Right renal pelvis (tissue), 4 donors: ENCODE measurements at regions not wholly inside any gene's neighbourhood (a gene's known extent, or its start where the extent isn't known, plus 50 kb on each side); places are given as distances from the start of the nearest gene placed in this dataset.
"Not testable (repeated sequence)": the region's sequence is repeated elsewhere in the genome, so short reads cannot be mapped to it uniquely, and the experiment has no call there.

Source experiments
- DNase-seq, 4 donors: peaks; one replicate each; pipeline ENCODE4 v3.0.0-alpha.2; 2013; ENCODE audit warnings: low read depth in 4 of 4, low spot score in 3 of 4, missing footprints in 1 of 4

DNA sequence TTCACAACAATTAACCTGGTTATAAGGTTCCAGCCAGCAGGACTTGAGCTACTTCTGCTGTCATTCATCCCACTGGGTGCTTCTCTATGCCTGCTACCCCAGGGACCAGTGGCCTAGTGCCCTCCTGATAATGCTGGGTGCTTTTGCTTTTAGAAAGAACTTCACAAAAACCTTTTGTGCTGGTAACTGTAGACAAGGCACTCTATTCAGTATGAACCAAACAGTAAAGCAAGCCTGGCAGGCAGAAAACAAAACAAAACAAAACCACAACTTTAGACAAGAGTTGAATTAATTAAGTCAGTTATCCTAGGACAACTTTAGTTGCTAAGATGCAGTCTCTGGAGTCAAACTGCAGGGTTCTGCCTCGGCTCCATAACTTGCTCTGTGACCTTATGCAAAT lies 61.9 kb upstream of the ADGRL2 start:
- DNase-seq = no peak

DNA sequence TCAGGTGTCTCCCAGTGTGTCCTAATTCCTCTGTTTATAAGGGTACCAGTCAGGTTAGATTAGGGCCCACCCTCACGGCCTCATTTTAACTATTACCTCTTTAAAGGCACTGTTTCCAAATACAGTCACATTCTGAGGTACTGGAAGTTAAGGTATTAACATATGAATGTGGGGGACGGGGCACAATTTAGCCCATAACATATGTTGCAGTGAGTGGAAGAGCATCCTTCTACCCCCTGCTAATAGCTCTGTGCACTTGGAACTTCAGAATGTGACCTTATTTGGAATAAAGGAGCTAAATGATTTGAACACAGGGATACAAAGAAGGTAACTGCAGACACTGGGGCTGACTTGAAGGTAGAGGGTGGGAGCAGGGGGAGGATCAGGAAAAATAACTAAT lies 67.3 kb upstream of the ADGRL2 start:
- DNase-seq = no peak

DNA sequence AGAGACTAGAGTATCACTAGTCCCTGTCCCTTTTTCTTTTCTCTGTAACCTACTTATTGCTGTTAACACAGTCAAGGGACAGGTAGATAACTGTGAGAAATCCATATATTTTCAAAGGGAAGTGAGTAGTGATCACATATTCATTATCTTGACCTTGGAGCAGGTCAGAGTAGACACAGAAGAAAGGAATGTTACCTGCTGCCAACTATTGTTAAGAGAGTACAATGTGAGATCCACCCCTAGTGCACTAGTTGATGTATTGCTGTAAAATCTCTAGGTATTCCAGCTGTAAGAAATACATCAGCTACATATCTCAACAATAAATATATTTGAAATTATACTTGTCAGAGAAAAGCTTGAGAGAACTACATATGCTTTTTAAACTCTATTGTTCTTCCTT lies 68.7 kb upstream of the ADGRL2 start:
- no peak for DNase-seq

DNA sequence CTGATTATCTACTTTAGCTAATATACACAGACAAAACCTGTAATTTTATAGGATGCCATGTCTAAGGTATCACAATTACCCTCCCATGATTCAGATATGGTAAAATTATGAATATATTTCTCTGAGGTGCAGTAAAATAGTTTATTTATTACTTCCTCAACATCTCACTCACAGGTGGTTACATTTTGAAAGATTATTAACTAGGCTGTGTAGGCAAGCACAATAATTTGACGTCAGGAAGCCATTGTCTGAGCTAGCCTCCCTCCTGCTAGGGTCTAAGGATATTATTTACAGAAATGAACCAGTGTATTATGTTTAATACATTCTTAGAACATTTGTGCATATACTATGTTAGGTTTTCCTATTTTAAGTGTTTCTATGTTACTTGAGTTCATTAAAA lies 69.9 kb upstream of the ADGRL2 start:
- DNase-seq = no peak

DNA sequence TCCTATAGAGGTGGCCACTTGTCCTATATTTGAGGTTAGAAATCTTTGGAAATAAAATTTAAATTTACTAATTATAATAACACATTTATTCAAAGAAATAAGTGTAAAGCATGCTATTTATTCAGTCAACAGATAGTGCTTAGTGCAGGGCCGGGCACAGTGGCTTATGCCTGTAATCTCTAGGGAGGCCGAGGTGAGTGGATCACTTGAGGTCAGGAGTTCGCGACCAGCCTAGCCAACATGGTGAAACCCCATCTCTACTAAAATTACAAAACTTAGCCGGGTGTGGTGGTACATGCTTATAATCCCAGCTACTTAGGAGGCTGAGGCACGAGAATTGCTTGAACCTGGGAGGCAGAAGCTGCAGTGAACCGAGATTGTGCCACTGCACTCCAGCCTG lies 70.4 kb upstream of the ADGRL2 start:
- not testable (repeated sequence) for DNase-seq

DNA sequence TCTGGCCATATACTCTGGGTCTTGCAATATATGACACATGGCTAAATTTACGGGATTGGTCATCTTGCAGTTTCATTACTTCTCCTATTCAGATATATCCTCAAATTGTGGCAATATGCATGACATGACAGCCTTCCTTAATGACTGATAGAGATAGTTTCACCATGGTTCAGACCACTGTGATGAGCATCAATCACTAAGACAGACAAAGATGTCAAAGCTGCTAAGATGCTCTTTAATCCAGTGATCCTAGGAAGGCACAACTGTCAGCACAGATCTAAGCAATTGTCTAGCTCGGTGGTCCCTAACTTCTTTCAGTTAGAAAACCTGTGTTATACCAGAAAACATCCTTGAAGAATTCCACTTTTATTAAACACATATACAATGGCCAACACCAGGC lies 70.9 kb upstream of the ADGRL2 start:
- DNase-seq = no peak

DNA sequence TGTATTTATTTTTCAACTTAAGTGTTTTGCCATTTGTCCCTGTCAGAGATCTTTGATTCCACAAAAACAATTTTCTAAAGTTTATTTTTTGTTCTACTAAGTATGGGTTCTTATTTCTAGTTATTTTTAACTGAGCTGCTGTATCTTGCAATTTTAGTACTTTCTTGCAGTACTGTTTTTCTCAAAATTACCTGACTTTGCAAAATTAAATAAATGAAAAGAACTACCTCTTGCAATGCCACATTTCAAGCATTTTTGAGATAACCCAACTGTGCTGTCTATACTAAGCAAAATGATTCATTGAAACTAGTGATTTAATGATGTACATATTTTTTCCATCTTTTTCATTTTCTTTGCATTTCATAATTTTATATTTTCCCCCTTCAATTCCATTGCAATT lies 71.5 kb upstream of the ADGRL2 start:
- no peak for DNase-seq

DNA sequence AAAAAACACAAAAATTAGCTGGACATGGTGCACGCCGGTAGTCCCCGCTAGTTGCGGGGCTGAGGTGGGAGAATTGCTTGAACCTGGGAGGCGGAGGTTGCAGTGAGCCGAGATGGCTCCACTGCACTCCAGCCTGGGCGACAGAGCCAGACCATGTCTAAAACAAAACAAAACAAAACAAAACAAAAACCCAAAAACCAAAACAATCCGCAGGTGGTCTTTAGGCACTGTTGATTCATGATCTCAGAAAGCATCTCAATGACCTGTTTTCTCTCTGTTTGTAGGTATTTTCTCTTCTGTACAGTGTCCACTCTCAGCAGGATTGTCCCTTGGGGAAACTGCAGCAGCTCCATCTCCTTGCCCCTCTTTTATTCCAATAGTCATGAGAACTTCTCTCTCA lies 74.9 kb upstream of the ADGRL2 start:
- DNase-seq = no peak

DNA sequence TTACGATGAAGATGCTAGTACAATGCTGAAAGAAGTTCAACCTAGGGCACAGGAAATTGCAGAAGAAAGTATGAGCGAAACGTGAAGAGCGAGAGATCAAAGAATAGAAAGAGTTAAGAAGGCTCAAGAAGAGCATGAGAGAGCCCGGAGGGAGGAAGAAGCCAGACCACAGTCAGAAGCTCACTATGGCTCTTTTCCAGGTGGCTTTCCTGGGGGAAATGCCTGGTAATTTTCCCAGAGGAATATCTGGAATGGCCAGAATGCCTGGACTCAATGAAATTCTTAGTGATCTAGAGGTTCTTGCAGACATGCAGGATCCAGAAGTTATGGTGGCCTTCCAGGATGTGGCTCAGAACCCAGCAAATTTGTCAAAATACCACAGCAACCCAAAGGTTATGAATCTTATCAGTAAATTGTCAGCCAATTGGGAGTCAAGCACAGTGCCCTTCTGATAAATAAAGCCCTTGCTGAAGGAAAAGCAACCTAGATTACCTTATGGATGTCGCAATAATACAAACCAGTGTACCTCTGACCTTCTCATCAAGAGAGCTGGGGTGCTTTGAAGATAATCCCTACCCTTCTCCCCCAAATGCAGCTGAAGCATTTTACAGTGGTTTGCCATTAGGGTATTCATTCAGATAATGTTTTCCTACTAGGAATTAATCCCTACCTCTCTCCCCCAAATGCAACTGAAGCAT lies 78.0 kb upstream of the ADGRL2 start:
- not testable (repeated sequence) for DNase-seq

DNA sequence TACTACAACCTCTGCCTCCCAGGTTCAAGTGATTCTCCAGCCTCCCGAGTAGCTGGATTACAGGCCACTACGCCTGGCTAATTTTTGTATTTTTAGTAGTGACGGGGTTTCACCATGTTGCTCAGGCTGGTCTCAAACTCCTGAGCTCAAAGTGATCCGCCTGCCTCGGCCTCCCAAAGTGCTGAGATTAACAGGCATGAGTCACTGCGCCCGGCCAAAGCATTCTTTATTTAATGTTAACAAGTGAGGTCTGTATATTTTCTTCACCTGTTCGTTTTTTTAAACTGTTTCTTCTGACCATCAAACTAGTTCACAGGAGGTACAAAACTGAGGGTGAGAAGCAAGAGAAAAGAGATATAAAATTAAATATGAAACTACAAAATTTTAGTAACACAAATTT lies 80.5 kb upstream of the ADGRL2 start:
- not testable (repeated sequence) for DNase-seq

DNA sequence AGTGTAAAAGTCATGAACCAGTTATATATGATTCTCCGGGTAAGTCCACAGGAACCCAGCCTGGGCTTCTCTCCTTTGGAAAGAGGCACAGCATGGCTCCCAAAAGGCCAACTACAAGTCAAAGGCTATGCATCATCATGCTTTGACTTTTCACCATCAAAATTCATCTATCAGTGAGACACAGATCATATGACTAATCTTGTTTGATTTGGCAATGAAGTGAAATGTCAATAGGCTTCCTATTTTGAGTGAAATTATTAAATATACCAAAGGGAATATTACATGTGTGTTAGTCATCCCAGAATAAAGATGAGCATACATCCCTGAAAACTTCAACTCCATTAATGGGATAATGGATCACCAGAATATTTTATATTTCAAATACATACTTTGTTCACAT lies 83.5 kb upstream of the ADGRL2 start:
- no peak for DNase-seq

DNA sequence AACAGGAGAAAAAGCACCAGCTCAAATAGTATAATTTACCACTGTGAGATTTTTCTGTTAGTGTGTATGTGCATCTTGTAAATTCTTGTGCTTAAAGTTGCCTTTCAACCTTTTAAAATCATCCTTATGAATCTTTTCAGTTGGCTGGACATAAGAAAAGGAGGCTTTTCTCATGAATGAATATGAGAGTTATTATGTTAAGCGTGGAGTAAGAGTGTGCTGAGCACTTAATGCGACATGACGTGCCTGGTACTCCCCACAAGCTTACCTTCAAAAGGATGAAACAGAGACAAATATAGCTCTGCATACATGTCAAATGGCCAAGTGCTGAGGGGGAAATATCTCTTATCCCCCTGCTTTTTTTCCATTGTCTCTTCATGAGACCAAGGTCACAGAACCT lies 85.3 kb upstream of the ADGRL2 start:
- no peak for DNase-seq

DNA sequence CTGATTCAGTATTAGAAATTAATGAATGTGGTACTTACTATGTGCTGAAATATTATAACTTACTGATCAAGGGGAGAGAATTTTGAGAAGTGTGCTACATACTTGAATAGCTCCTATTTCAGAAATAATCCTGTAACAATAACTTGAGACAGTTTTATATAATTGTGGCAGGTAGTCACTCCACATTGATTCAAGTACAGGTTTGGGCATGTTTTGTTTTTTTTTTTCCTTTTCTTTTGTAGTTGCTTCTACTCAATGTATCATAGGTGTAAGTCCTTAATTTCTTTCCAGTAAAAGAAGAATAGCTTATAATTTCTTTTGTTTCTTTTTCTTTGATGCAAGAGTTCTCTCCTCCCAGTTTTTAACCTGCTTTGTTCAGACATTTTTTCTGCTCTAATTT lies 86.1 kb upstream of the ADGRL2 start:
- no peak for DNase-seq

DNA sequence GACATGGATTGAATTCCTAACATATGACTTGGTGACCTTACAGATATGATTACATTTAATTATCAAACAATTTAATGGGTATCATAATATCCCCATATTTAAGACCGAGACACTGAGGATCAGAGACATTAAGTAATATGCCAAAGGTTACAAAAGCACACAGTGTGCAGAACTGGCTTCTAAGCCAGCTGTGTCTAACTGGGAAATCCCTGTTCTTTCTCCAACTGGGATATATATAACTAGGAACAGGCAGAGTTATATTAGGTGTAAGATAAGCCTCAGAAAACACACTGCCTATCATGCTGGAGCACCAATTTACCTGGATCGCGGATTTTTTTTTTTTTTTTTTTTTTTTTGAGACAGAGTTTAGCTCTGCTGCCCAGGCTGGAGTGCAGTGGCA lies 88.3 kb upstream of the ADGRL2 start:
- no peak for DNase-seq

DNA sequence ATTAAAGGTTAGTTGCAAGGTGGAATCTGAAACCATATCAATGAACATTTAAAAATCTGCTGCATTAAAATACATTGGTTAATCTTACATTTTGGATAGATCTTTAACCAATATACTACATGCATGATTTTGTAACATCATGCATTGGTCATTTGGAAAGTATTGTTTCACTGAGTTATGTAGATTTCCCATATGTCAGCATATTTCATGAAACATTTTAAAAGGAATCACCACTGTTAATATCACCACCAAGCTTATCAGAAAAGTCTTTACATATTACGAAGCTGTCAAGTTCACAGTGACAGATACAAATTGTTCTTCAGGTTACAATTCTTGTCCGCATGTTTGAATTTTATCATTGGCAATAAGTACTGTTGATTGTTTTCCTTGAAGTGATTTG lies 89.9 kb upstream of the ADGRL2 start:
- DNase-seq = no peak

DNA sequence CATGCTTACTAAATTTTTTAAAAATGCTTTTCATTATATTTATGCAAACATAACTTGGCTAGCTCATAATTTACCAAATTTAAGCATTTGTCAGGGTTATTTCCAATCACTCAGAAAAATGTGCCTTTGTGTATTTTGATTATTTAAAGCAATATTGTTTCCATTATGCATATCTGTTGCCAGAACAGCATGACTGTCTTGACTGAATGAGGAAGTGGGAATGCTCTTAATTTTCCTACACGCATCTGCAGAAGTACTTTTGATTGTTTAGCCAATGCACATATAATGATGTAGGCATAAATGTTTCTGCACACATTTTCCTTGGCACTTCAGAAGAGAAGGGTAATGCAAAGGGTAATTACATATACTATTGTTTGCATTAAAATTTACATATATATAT lies 92.5 kb upstream of the ADGRL2 start:
- DNase-seq = no peak

DNA sequence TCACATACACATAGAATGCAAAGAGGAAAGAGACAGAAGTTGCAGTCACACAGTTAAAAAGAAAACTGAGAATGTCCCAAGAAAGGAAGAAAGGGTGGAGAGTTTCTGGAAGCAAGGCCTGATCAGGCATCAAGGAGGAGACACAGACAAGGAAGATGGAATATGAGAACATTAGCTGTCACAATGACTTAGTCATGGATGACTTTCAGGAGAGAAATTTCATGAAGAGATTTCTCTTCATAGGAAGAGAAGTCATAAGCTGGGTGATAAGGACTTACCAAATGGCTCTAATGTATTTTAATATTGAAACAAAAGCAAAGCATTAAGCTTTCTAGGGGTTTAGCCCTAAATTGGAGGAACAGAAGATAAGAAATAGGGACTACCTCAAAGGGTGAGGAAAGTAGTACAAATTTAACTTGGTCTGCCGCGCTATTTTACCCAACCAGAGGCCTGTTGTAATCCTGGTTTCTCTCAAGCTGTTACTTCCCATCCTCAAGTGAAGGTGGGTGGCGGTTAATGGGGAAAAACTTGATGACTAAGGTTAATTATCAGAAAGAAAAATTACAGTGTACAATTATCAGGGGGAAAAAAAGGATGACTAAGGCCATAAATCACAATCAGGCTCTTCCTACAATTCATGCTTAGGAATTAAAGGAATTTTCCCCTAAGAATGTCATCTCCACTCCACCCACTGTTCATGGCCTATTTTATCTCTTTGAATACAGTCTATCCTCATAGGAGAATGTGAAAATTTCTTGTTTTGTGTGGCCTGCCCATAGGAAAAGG lies 93.9 kb upstream of the ADGRL2 start:
- DNase-seq = no peak

DNA sequence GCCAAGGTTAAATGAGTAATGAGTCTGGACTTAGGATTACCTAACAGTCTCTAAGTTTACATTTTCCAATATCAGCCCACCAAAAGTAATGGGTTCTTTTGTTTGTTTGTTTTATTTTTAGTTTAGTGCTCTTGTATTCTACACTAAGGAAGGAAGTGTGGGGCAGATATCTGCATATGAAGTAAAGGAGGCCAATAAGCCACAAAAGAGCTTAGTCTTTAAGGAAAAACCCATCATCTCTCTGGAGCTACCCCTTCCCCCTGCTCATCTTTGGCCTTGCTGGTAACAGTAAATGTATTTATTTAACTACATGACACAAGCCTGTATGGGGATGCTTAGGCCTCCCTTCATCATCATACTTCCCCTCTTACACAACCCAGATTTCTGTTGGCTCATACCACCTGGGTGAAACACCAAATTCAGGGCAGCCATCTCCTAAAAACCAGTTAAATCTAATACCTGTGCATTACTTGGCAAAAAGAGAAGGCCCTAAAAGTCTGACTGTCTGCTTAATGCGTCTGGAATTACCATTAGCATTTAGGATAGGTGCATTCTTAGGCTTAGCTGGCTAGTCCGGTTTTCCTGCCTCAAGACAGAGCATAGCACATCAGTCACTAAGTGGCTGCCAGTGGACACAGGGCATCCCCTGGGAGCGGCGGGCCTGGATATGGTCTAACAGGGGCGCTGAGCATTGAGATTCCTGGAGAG lies 96.8 kb upstream of the ADGRL2 start:
- DNase-seq = no peak

DNA sequence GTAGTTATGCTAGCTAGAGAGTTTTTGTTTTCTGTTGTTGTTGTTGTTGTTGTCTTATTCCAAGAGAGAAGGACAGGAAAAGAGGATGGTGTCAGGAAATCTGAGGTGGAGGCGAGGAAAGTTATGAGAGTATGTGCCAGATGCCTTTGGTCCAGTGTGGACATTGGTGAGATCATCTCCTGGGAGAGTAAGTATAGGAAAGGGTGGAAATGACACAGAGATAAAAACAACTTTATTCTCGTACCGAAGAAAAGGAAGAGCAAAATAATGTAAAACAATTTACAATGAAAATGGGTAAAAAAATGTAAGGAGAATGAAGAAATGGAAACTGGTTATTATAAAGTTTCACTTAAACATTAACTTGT lies 97.4 kb upstream of the ADGRL2 start:
- no peak for DNase-seq

DNA sequence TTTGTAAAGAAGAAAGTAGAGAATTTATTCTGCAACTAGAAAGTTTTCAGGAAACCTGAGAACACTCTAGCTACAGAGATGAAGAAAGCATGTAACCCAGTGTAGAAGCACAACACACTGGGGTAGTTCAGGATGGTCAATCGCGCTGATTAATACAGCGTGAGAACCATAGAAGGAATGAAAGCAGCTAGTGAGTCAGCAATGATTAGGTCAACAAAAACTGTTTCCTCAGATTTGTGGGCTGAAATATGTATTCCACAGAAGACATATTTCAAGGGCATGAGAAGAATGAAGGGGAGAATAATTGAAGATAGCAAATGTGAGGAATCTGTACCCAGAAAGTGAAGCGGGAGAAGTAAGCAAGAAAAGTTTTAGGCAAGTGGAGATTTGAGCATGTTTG lies 97.8 kb upstream of the ADGRL2 start:
- no peak for DNase-seq

DNA sequence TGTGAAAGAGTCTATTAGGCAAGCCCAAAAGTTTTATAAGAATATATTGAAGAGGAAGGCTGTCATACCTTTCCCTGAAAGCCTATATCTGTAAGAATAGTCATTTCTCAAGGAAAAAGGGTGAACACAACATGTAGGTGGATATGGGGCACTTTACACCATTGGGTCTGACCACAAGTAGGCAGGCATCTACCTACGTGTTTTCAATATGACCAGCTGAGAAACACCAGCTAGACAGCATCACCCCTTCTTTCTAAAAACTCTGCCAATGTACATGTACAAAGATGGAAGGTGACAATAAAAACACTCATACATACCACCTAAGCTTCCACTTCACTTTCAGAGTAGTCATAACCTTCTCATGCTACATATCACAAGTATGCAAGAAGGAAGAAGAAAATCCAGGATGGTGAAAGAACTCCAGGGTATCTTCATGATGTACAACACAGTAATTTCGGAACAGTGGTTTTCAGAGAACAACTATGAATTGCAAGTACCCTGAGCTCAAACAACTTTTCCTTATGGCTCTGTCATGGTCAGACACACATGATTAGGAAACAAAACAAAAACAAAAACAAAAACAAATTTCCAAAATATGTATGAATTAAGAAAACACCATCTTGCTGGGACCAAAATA lies 98.5 kb upstream of the ADGRL2 start:
- DNase-seq = no peak
